GM12864 (cell line): ENCODE measurements at regions not wholly inside any gene's neighbourhood (a gene's known extent, or its start where the extent isn't known, plus 50 kb on each side); places are given as distances from the start of the nearest gene placed in this dataset.

Experiments used
- DNase-seq: peaks from one replicate; pipeline ENCODE4 v3.0.0-alpha.2; 2011; ENCODE audit warnings: low read depth
- H3K4me3 ChIP-seq: 2 replicates; pipeline ENCODE4 v1.5.1; 2011; ENCODE audit warnings: mild to moderate bottlenecking, low read depth, low read length, control low read depth
- CTCF ChIP-seq: IDR thresholded peaks from 2 replicates; pipeline ENCODE4 v1.5.1; 2011; ENCODE audit warnings: low read depth, mild to moderate bottlenecking, moderate library complexity, low read length, control low read depth, inconsistent platforms; ENCODE audit errors: missing control alignments

- no peak overlapping the region for H3K4me3 ChIP-seq
- DNase-seq, result no peak
- TF ChIP-seq CTCF, result no peak
Measured at GRCh38 chr10:78846760-78847159, 222.0 kb upstream of the ZMIZ1 start.

- TF ChIP-seq CTCF, result no peak
- no peak for DNase-seq
- H3K4me3 ChIP-seq, result no peak overlapping the region
Measured at GRCh38 chr10:78847485-78847884, 221.3 kb upstream of the ZMIZ1 start.

- H3K4me3 ChIP-seq, result no peak overlapping the region
- no peak for DNase-seq
- no peak for TF ChIP-seq CTCF
Measured at GRCh38 chr10:78849115-78849514, 219.7 kb upstream of the ZMIZ1 start.

- no peak for DNase-seq
- H3K4me3 ChIP-seq, result no peak overlapping the region
- TF ChIP-seq CTCF, result no peak
Measured at GRCh38 chr10:78849731-78850130, 219.0 kb upstream of the ZMIZ1 start.

GRCh38 chr10:78850644-78851435 is 217.9 kb upstream of the ZMIZ1 start:
- no peak for DNase-seq
- TF ChIP-seq CTCF, result no peak
- H3K4me3 ChIP-seq, result no peak overlapping the region

- no peak overlapping the region for H3K4me3 ChIP-seq
- TF ChIP-seq CTCF, result no peak
- no peak for DNase-seq
Measured at GRCh38 chr10:78851647-78852046, 217.1 kb upstream of the ZMIZ1 start.
